A673 (cell line): ENCODE measurements at regions not wholly inside any gene's neighbourhood (a gene's known extent, or its start where the extent isn't known, plus 50 kb on each side); places are given as distances from the start of the nearest gene placed in this dataset.

Experiments
- EZH2 ChIP-seq: fragments of 200-600 bp; sonication (generic); IDR thresholded peaks from 2 replicates; pipeline ENCODE4 v1.6.1; 2017; ENCODE audit warnings: borderline replicate concordance, low read depth, mild to moderate bottlenecking, mixed read lengths, antibody characterized with exemption, low read length; ENCODE audit not compliant: poor library complexity, severe bottlenecking
- TF ChIP-seq, protein P1 (sequence below): fragments of 300-800, 200-600 bp; sonication (generic); conservative IDR thresholded peaks from 2 replicates; pipeline ENCODE4 v1.5.1; 2017; ENCODE audit warnings: low read depth, mild to moderate bottlenecking, antibody characterized with exemption, low read length, moderate library complexity, mixed read lengths

- TF ChIP-seq EZH2, result no peak
- TF ChIP-seq, protein P1, sequence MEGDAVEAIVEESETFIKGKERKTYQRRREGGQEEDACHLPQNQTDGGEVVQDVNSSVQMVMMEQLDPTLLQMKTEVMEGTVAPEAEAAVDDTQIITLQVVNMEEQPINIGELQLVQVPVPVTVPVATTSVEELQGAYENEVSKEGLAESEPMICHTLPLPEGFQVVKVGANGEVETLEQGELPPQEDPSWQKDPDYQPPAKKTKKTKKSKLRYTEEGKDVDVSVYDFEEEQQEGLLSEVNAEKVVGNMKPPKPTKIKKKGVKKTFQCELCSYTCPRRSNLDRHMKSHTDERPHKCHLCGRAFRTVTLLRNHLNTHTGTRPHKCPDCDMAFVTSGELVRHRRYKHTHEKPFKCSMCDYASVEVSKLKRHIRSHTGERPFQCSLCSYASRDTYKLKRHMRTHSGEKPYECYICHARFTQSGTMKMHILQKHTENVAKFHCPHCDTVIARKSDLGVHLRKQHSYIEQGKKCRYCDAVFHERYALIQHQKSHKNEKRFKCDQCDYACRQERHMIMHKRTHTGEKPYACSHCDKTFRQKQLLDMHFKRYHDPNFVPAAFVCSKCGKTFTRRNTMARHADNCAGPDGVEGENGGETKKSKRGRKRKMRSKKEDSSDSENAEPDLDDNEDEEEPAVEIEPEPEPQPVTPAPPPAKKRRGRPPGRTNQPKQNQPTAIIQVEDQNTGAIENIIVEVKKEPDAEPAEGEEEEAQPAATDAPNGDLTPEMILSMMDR, result no peak
Measured at GRCh38 chr9:97243606-97244005, 63.9 kb upstream of the CCDC180 start.
